ENCODE measurements at regions not wholly inside any gene's neighbourhood (a gene's known extent, or its start where the extent isn't known, plus 50 kb on each side); places are given as distances from the start of the nearest gene placed in this dataset.

DNA sequence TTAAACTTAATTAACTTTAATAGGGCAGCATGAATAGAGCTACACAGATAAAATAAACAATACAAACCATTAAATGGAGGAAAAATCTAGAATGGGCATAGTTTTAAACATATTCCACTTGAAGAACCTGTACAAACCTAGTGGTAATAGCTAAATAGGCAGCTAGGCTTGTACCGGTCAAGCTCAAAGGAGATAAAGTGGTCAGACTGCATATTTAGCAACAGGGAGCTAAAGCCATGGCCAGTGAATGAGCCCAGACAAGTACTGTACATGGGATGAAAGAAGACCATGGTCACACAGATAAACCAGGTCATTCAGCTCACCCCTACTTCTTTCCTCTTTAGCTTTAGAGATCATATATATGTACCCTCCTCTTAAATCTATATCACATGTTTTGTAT is 186.6 kb upstream of the KRR1 start:
- WGBS, 5 donors = 81 to 100% (median 94%) methylated on average over 1 of the region's 1 CpG
- H3K27me3 ChIP-seq (replicated peaks in 1 of 7) = no peaks in the 10 kb centered on the region
- peaks cover 0 to 4% (median 0%) of the 10 kb centered on the region in 6 donors for H3K4me1 ChIP-seq
- TF ChIP-seq POLR2AphosphoS5 (IDR thresholded peaks at IDR 0.05) (no peak), POLR2A (IDR thresholded peaks at IDR 0.05) (no peak)
- TF ChIP-seq, protein P1, sequence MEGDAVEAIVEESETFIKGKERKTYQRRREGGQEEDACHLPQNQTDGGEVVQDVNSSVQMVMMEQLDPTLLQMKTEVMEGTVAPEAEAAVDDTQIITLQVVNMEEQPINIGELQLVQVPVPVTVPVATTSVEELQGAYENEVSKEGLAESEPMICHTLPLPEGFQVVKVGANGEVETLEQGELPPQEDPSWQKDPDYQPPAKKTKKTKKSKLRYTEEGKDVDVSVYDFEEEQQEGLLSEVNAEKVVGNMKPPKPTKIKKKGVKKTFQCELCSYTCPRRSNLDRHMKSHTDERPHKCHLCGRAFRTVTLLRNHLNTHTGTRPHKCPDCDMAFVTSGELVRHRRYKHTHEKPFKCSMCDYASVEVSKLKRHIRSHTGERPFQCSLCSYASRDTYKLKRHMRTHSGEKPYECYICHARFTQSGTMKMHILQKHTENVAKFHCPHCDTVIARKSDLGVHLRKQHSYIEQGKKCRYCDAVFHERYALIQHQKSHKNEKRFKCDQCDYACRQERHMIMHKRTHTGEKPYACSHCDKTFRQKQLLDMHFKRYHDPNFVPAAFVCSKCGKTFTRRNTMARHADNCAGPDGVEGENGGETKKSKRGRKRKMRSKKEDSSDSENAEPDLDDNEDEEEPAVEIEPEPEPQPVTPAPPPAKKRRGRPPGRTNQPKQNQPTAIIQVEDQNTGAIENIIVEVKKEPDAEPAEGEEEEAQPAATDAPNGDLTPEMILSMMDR (IDR thresholded peaks at IDR 0.05 in 8 of 11, conservative IDR thresholded peaks at IDR 0.05 in 3 of 11) = no peak
- no peaks in the 10 kb centered on the region for H3K9me3 ChIP-seq
- no peak overlapping the region for H3K4me3 ChIP-seq
- no peaks in the 10 kb centered on the region for H3K36me3 ChIP-seq
- intact Hi-C loops (cut with DNase I; ENCODE audit: low total_unique reads) = no loop called here
- DNase-seq = no peak
- H3K27ac ChIP-seq = no peak overlapping the region

DNA sequence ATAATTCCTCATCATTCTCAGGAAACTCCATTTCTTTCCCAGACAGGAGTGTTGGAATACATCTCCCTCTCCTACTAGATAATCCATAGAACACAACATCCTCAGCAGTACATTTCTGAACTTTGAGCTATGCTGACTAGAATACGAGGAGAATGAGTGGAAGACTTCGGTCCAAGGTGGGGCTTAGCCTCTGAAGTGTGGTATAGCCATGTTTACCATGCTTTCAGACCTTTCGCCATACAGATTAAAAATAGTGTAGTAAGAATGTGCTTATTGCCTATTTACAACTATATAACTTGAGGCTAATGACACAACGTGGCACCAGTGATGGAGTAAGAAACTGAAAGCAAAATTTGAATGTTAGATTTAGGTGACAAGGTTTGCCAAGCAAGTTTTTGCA is 184.5 kb upstream of the KRR1 start:
- Histone ChIP-seq H3K27me3 (replicated peaks in 1 of 7) (no peaks in the 10 kb centered on the region), H3K4me1 (peaks cover 0 to 4% (median 0%) of the 10 kb centered on the region in 6 donors), H3K27ac (no peak overlapping the region), H3K4me3 (no peak overlapping the region), H3K36me3 (no peaks in the 10 kb centered on the region), H3K9me3 (no peaks in the 10 kb centered on the region)
- intact Hi-C loops (cut with DNase I; ENCODE audit: low total_unique reads) = no loop called here
- 62 to 94% (median 92%) methylated on average over 4 of the region's 4 CpGs for WGBS, 5 donors
- DNase-seq = no peak
- TF ChIP-seq POLR2AphosphoS5 (IDR thresholded peaks at IDR 0.05) (no peak), POLR2A (IDR thresholded peaks at IDR 0.05) (no peak)
- TF ChIP-seq, protein P1 (IDR thresholded peaks at IDR 0.05 in 8 of 11, conservative IDR thresholded peaks at IDR 0.05 in 3 of 11) = no peak

DNA sequence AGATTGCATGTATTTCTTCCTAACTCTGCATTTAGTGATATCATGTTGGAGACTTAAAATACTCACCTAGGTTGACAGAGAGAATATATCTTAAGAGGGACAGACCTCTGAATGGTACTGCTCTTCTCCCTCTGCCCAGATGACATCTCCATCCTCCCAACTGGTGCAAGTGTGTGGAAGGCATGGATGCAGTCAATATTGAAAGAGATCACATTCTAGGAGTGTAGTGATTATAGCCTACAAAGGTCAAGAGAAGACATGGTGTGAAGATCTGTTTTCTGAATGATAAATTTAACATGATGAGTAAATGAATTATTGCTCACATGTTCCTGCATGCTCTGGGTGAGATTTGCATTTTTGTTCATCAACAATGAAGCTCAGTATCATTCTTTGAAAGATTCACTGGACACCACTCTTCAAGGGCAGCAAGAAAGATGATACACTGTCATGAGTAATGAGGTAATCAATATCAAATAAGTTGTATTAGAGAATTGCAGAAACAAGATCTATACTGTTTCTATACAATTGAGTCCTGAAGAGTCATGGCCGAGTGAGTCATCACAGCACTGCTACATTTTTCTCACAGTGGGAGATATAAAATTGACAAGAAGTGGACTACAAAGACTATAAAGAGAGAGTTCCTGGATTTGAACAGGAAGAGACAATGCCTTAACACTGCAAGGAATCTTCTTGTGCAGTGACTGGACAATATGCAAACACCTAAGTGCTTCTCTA is 183.3 kb upstream of the KRR1 start:
- Histone ChIP-seq H3K36me3 (no peaks in the 10 kb centered on the region), H3K4me1 (no peaks in the 10 kb centered on the region), H3K27me3 (replicated peaks in 1 of 7) (no peaks in the 10 kb centered on the region), H3K4me3 (no peak overlapping the region), H3K9me3 (no peaks in the 10 kb centered on the region), H3K27ac (no peak overlapping the region)
- intact Hi-C loops (cut with DNase I; ENCODE audit: low total_unique reads) = no loop called here
- WGBS, 5 donors = 83 to 96% (median 94%) methylated on average over 1 of the region's 1 CpG
- DNase-seq = no peak
- no peak for TF ChIP-seq POLR2AphosphoS5 (IDR thresholded peaks at IDR 0.05)
- TF ChIP-seq POLR2A (IDR thresholded peaks at IDR 0.05) = no peak
- TF ChIP-seq, protein P1 (IDR thresholded peaks at IDR 0.05 in 8 of 11, conservative IDR thresholded peaks at IDR 0.05 in 3 of 11) = no peak

DNA sequence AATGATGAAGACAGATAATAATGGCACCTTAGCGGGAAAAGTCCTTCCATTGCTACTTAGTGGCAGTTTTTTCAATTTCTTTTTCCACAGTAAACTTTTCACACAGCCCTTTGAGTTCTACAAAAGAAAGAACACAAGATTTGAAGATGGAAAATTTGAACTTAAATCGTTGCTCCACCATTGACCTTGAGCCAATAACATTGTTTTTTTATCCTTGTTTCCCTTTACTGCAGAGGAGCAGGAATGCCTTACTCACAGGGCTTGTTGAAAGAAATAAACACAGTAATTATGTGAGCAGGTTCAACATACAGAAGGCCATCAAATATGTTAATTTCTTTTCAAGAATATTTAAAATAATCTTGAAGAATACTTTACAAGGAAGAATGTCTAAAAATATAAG is 181.5 kb upstream of the KRR1 start:
- Histone ChIP-seq H3K27me3 (replicated peaks in 1 of 7) (no peaks in the 10 kb centered on the region), H3K4me1 (no peaks in the 10 kb centered on the region), H3K36me3 (no peaks in the 10 kb centered on the region), H3K9me3 (no peaks in the 10 kb centered on the region), H3K27ac (no peak overlapping the region), H3K4me3 (no peak overlapping the region)
- 63 to 80% (median 76%) methylated on average over 2 of the region's 2 CpGs for WGBS, 5 donors
- intact Hi-C loops (cut with DNase I; ENCODE audit: low total_unique reads) = no loop called here
- TF ChIP-seq POLR2AphosphoS5 (IDR thresholded peaks at IDR 0.05) (no peak), POLR2A (IDR thresholded peaks at IDR 0.05) (no peak)
- TF ChIP-seq, protein P1 (IDR thresholded peaks at IDR 0.05 in 8 of 11, conservative IDR thresholded peaks at IDR 0.05 in 3 of 11) = no peak
- no peak for DNase-seq

Data from spleen (tissue), 11 donors.